Activated naive CD4-positive, alpha-beta T cell treated with anti-CD3 and anti-CD28 coated beads for 36 hours (primary cell): ENCODE measurements at regions not wholly inside any gene's neighbourhood (a gene's known extent, or its start where the extent isn't known, plus 50 kb on each side); places are given as distances from the start of the nearest gene placed in this dataset.

ENCODE experiments used
- CTCF ChIA-PET: fragments of 350-600 bp; sonication (Branson Sonifier 250); formaldehyde crosslinking; loops from one replicate; lab custom pipeline; 2021; ENCODE audit warnings: antibody characterized with exemption; lab: Charles Lee
- DNase-seq: peaks from one replicate; pipeline ENCODE4 v3.0.0-alpha.2; 2020
- H3K27ac Mint-ChIP-seq: one replicate; pipeline ENCODE4 v1.8.0; 2021; ENCODE audit warnings: mild to moderate bottlenecking, mixed read lengths
- H3K27me3 Mint-ChIP-seq: one replicate; pipeline ENCODE4 v1.8.0; 2021; ENCODE audit warnings: low read depth, mixed read lengths
- H3K36me3 Mint-ChIP-seq: one replicate; pipeline ENCODE4 v1.8.0; 2021; ENCODE audit warnings: low read depth, mixed read lengths
- H3K4me1 Mint-ChIP-seq: one replicate; pipeline ENCODE4 v1.8.0; 2021; ENCODE audit warnings: low read depth, mixed read lengths
- H3K4me3 Mint-ChIP-seq: one replicate; pipeline ENCODE4 v1.8.0; 2021; ENCODE audit warnings: mild to moderate bottlenecking, moderate library complexity, mixed read lengths
- H3K9me3 Mint-ChIP-seq: one replicate; pipeline ENCODE4 v1.8.0; 2021; ENCODE audit warnings: mixed read lengths
- intact Hi-C: fragments of 100-400 bp; cut with micrococcal nuclease; formaldehyde crosslinking; loops from one replicate; pipeline ENCODE4 v1.15.1; 2023

- no peaks in the 10 kb centered on the region for H3K4me1 Mint-ChIP-seq
- no peaks in the 10 kb centered on the region for H3K9me3 Mint-ChIP-seq
- H3K27ac Mint-ChIP-seq: no peak overlapping the region
- no peak for DNase-seq
- intact Hi-C loops: no loop called here
- CTCF ChIA-PET: interaction anchor here (0.9 kb wide), 1 partner anchor 61 kb away, joined by 4 read pairs; no protein-coding TSS in a partner anchor
- no peaks in the 10 kb centered on the region for H3K27me3 Mint-ChIP-seq
- no peak overlapping the region for H3K4me3 Mint-ChIP-seq
- H3K36me3 Mint-ChIP-seq: no peaks in the 10 kb centered on the region
Observed at GRCh38 chr6:44535967-44536366, 148.5 kb downstream of the CDC5L start.

GRCh38 chr6:44537306-44538049 is 150.0 kb downstream of the CDC5L start:
- intact Hi-C loops: no loop called here
- CTCF ChIA-PET: no interaction called here
- H3K4me1 Mint-ChIP-seq: no peaks in the 10 kb centered on the region

GRCh38 chr6:44538131-44538806 is 150.8 kb downstream of the CDC5L start:
- CTCF ChIA-PET: interaction anchor here (1.2 kb wide), 1 partner anchor 63 kb away, joined by 5 read pairs; no protein-coding TSS in a partner anchor
- intact Hi-C loops: no loop called here
- H3K4me3 Mint-ChIP-seq: no peak overlapping the region
- no peaks in the 10 kb centered on the region for H3K36me3 Mint-ChIP-seq
- H3K4me1 Mint-ChIP-seq: no peaks in the 10 kb centered on the region
- no peak for DNase-seq
- no peaks in the 10 kb centered on the region for H3K27me3 Mint-ChIP-seq
- H3K9me3 Mint-ChIP-seq: no peaks in the 10 kb centered on the region
- H3K27ac Mint-ChIP-seq: no peak overlapping the region

More at GRCh38 chr6:44537306-44538049, 150.0 kb downstream of the CDC5L start:
- H3K4me3 Mint-ChIP-seq: no peak overlapping the region
- H3K36me3 Mint-ChIP-seq: no peaks in the 10 kb centered on the region
- no peaks in the 10 kb centered on the region for H3K9me3 Mint-ChIP-seq
- H3K27ac Mint-ChIP-seq: no peak overlapping the region
- no peaks in the 10 kb centered on the region for H3K27me3 Mint-ChIP-seq
- no peak for DNase-seq

GRCh38 chr6:44538807-44539201 is 151.3 kb downstream of the CDC5L start:
- DNase-seq: no peak
- Mint-ChIP-seq H3K4me1 (no peaks in the 10 kb centered on the region), H3K27me3 (no peaks in the 10 kb centered on the region), H3K27ac (no peak overlapping the region), H3K9me3 (no peaks in the 10 kb centered on the region), H3K36me3 (no peaks in the 10 kb centered on the region), H3K4me3 (no peak overlapping the region)
- CTCF ChIA-PET: interaction anchor here (1.2 kb wide), 1 partner anchor 63 kb away, joined by 5 read pairs; no protein-coding TSS in a partner anchor
- intact Hi-C loops: no loop called here

- H3K36me3 Mint-ChIP-seq: no peaks in the 10 kb centered on the region
- CTCF ChIA-PET: no interaction called here
Observed at GRCh38 chr6:44539701-44540355, 152.3 kb downstream of the CDC5L start.

GRCh38 chr6:44540881-44541280 is 153.4 kb downstream of the CDC5L start:
- CTCF ChIA-PET: interaction anchor here (0.6 kb wide), 1 partner anchor 26 kb away, joined by 5 read pairs; no protein-coding TSS in a partner anchor
- no peaks in the 10 kb centered on the region for H3K27me3 Mint-ChIP-seq
- no peaks in the 10 kb centered on the region for H3K9me3 Mint-ChIP-seq
- no peak for DNase-seq
- H3K4me1 Mint-ChIP-seq: no peaks in the 10 kb centered on the region
- no peak overlapping the region for H3K27ac Mint-ChIP-seq
- intact Hi-C loops: no loop called here
- no peaks in the 10 kb centered on the region for H3K36me3 Mint-ChIP-seq
- no peak overlapping the region for H3K4me3 Mint-ChIP-seq

More at GRCh38 chr6:44539701-44540355, 152.3 kb downstream of the CDC5L start:
- H3K4me3 Mint-ChIP-seq: no peak overlapping the region
- intact Hi-C loops: no loop called here
- no peaks in the 10 kb centered on the region for H3K4me1 Mint-ChIP-seq
- H3K9me3 Mint-ChIP-seq: no peaks in the 10 kb centered on the region
- DNase-seq: no peak
- H3K27ac Mint-ChIP-seq: no peak overlapping the region
- H3K27me3 Mint-ChIP-seq: no peaks in the 10 kb centered on the region

- intact Hi-C loops: no loop called here
- DNase-seq: no peak
- CTCF ChIA-PET: no interaction called here
- Mint-ChIP-seq H3K36me3 (no peaks in the 10 kb centered on the region), H3K27ac (no peak overlapping the region), H3K4me3 (no peak overlapping the region), H3K9me3 (no peaks in the 10 kb centered on the region), H3K4me1 (no peaks in the 10 kb centered on the region), H3K27me3 (no peaks in the 10 kb centered on the region)
Observed at GRCh38 chr6:44542401-44543116, 155.1 kb downstream of the CDC5L start.

- Mint-ChIP-seq H3K4me3 (no peak overlapping the region), H3K27ac (no peak overlapping the region), H3K36me3 (no peaks in the 10 kb centered on the region), H3K9me3 (no peaks in the 10 kb centered on the region), H3K4me1 (no peaks in the 10 kb centered on the region), H3K27me3 (no peaks in the 10 kb centered on the region)
- intact Hi-C loops: no loop called here
- DNase-seq: no peak
- CTCF ChIA-PET: no interaction called here
Observed at GRCh38 chr6:44543664-44544063, 156.2 kb downstream of the CDC5L start.

- CTCF ChIA-PET: no interaction called here
Observed at GRCh38 chr6:44545224-44545623, 157.7 kb downstream of the CDC5L start.

GRCh38 chr6:44548319-44548718 is 160.8 kb downstream of the CDC5L start:
- no peaks in the 10 kb centered on the region for H3K4me1 Mint-ChIP-seq
- H3K9me3 Mint-ChIP-seq: no peaks in the 10 kb centered on the region
- H3K4me3 Mint-ChIP-seq: no peak overlapping the region
- H3K36me3 Mint-ChIP-seq: no peaks in the 10 kb centered on the region
- DNase-seq: no peak
- no peak overlapping the region for H3K27ac Mint-ChIP-seq
- no peaks in the 10 kb centered on the region for H3K27me3 Mint-ChIP-seq
- CTCF ChIA-PET: interaction anchor here (0.7 to 0.8 kb wide), 2 partner anchors 73 to 1375 kb away, joined by 3 read pairs; no protein-coding TSS in a partner anchor
- intact Hi-C loops: no loop called here

More at GRCh38 chr6:44545224-44545623, 157.7 kb downstream of the CDC5L start:
- H3K4me3 Mint-ChIP-seq: no peak overlapping the region
- intact Hi-C loops: no loop called here
- H3K4me1 Mint-ChIP-seq: no peaks in the 10 kb centered on the region
- no peaks in the 10 kb centered on the region for H3K9me3 Mint-ChIP-seq
- no peak overlapping the region for H3K27ac Mint-ChIP-seq
- H3K27me3 Mint-ChIP-seq: no peaks in the 10 kb centered on the region
- no peaks in the 10 kb centered on the region for H3K36me3 Mint-ChIP-seq
- no peak for DNase-seq

- Mint-ChIP-seq H3K36me3 (no peaks in the 10 kb centered on the region), H3K27ac (no peak overlapping the region), H3K4me3 (no peak overlapping the region), H3K4me1 (no peaks in the 10 kb centered on the region), H3K9me3 (no peaks in the 10 kb centered on the region), H3K27me3 (no peaks in the 10 kb centered on the region)
- intact Hi-C loops: no loop called here
- DNase-seq: no peak
- CTCF ChIA-PET: no interaction called here
Observed at GRCh38 chr6:44549516-44549915, 162.0 kb downstream of the CDC5L start.

- CTCF ChIA-PET: no interaction called here
- Mint-ChIP-seq H3K27ac (no peak overlapping the region), H3K4me3 (no peak overlapping the region), H3K9me3 (no peaks in the 10 kb centered on the region), H3K27me3 (peaks cover 3% of the 10 kb centered on the region), H3K36me3 (no peaks in the 10 kb centered on the region), H3K4me1 (no peaks in the 10 kb centered on the region)
- no peak for DNase-seq
- intact Hi-C loops: no loop called here
Observed at GRCh38 chr6:44554194-44554593, 166.7 kb downstream of the CDC5L start.
